A673 (cell line): ENCODE measurements at regions not wholly inside any gene's neighbourhood (a gene's known extent, or its start where the extent isn't known, plus 50 kb on each side); places are given as distances from the start of the nearest gene placed in this dataset.

Source experiments
- BruUV-seq: library from RNA; stranded (reverse); fragments of 400-500 nt; replicated peaks from 2 replicates; lab custom pipeline; 2021; lab: Mats Ljungman, UMichigan
- CTCF ChIA-PET: fragments of 300-600 bp; sonication (Branson Sonifier 250); formaldehyde crosslinking; loops from one replicate; lab custom pipeline; 2022; ENCODE audit warnings: antibody characterized with exemption; lab: Charles Lee
- POLR2A ChIA-PET: fragments of 300-600 bp; sonication (Branson Sonifier 250); formaldehyde crosslinking; loops from one replicate; lab custom pipeline; 2022; ENCODE audit warnings: antibody characterized with exemption; ENCODE audit not compliant: low non-redundant PET; lab: Charles Lee
- DNase-seq: peaks from one replicate; pipeline ENCODE4 v3.0.0-alpha.2; 2015; ENCODE audit warnings: low spot score
- H3K27ac ChIP-seq: fragments of 200-600 bp; sonication (generic); 2 replicates; pipeline ENCODE4 v1.5.1; 2016; ENCODE audit warnings: mixed run types, low read depth, mild to moderate bottlenecking, mixed read lengths, antibody characterized with exemption, low read length; ENCODE audit not compliant: poor library complexity, severe bottlenecking
- H3K27me3 ChIP-seq: fragments of 200-600 bp; sonication (generic); replicated peaks from 2 replicates; pipeline ENCODE4 v1.6.1; 2017; ENCODE audit warnings: mixed run types, low read depth, mild to moderate bottlenecking, mixed read lengths, antibody characterized with exemption, low read length; ENCODE audit not compliant: insufficient read depth, poor library complexity
- H3K36me3 ChIP-seq: fragments of 200-600 bp; sonication (generic); 2 replicates; pipeline ENCODE4 v1.6.1; 2016; ENCODE audit warnings: mixed run types, mild to moderate bottlenecking, mixed read lengths, antibody characterized with exemption, low read length; ENCODE audit not compliant: insufficient read depth, poor library complexity, severe bottlenecking
- H3K4me1 ChIP-seq: fragments of 200-600 bp; sonication (generic); 2 replicates; pipeline ENCODE4 v1.6.1; 2017; ENCODE audit warnings: mixed run types, mild to moderate bottlenecking, mixed read lengths, antibody characterized with exemption, low read length; ENCODE audit not compliant: insufficient read depth, poor library complexity, severe bottlenecking
- H3K4me3 ChIP-seq: fragments of 200-600 bp; sonication (generic); 2 replicates; pipeline ENCODE4 v1.5.1; 2016; ENCODE audit warnings: low read depth, mixed run types, mild to moderate bottlenecking, mixed read lengths, low read length; ENCODE audit not compliant: poor library complexity, severe bottlenecking
- H3K9me3 ChIP-seq: fragments of 200-600 bp; sonication (generic); 2 replicates; pipeline ENCODE4 v1.6.1; 2016; ENCODE audit warnings: mixed run types, low read depth, mild to moderate bottlenecking, mixed read lengths, antibody characterized with exemption, low read length; ENCODE audit not compliant: poor library complexity, severe bottlenecking
- CTCF ChIP-seq: fragments of 300-800, 200-600 bp; sonication (generic); conservative IDR thresholded peaks from 2 replicates; pipeline ENCODE4 v1.5.1; 2017; ENCODE audit warnings: low read depth, mild to moderate bottlenecking, antibody characterized with exemption, low read length, moderate library complexity, mixed read lengths
- EZH2 ChIP-seq: fragments of 200-600 bp; sonication (generic); IDR thresholded peaks from 2 replicates; pipeline ENCODE4 v1.6.1; 2017; ENCODE audit warnings: borderline replicate concordance, low read depth, mild to moderate bottlenecking, mixed read lengths, antibody characterized with exemption, low read length; ENCODE audit not compliant: poor library complexity, severe bottlenecking
- intact Hi-C: fragments of 100-400 bp; cut with micrococcal nuclease; formaldehyde crosslinking; loops from one replicate; pipeline ENCODE4 v1.10.0; 2022; ENCODE audit not compliant: unreplicated experiment

- intact Hi-C loops = no loop called here
- DNase-seq = no peak
- POLR2A ChIA-PET = no interaction called here
- TF ChIP-seq EZH2 (no peak), CTCF (no peak)
- no peak overlapping the region for H3K27ac ChIP-seq
- no peaks in the 10 kb centered on the region for H3K4me1 ChIP-seq
- no TSS peak for BruUV-seq
- H3K27me3 ChIP-seq = no peaks in the 10 kb centered on the region
- H3K4me3 ChIP-seq = no peak overlapping the region
- CTCF ChIA-PET = no interaction called here
- no peaks in the 10 kb centered on the region for H3K9me3 ChIP-seq
- no peaks in the 10 kb centered on the region for H3K36me3 ChIP-seq
Measured at GRCh38 chr13:106139942-106140341, 395.5 kb downstream of the EFNB2 start.

GRCh38 chr13:106139377-106139776, 396.1 kb downstream of the EFNB2 start:
- CTCF ChIA-PET = no interaction called here

GRCh38 chr13:106138620-106139019, 396.8 kb downstream of the EFNB2 start:
- BruUV-seq = no TSS peak
- no peak overlapping the region for H3K27ac ChIP-seq
- ChIA-PET CTCF (no interaction called here), POLR2A (no interaction called here)
- DNase-seq = no peak
- no peak overlapping the region for H3K4me3 ChIP-seq
- no peaks in the 10 kb centered on the region for H3K4me1 ChIP-seq
- H3K27me3 ChIP-seq = no peaks in the 10 kb centered on the region
- H3K36me3 ChIP-seq = no peaks in the 10 kb centered on the region
- intact Hi-C loops = no loop called here
- TF ChIP-seq EZH2 (no peak), CTCF (no peak)
- no peaks in the 10 kb centered on the region for H3K9me3 ChIP-seq

More at GRCh38 chr13:106139377-106139776, 396.1 kb downstream of the EFNB2 start:
- TF ChIP-seq CTCF (no peak), EZH2 (no peak)
- no peak overlapping the region for H3K4me3 ChIP-seq
- no peaks in the 10 kb centered on the region for H3K9me3 ChIP-seq
- H3K27me3 ChIP-seq = no peaks in the 10 kb centered on the region
- no peaks in the 10 kb centered on the region for H3K36me3 ChIP-seq
- H3K4me1 ChIP-seq = no peaks in the 10 kb centered on the region
- POLR2A ChIA-PET = no interaction called here
- intact Hi-C loops = no loop called here
- DNase-seq = no peak
- H3K27ac ChIP-seq = no peak overlapping the region
- no TSS peak for BruUV-seq
